Mucosa of rectum (tissue), 2 donors: ENCODE measurements at regions not wholly inside any gene's neighbourhood (a gene's known extent, or its start where the extent isn't known, plus 50 kb on each side); places are given as distances from the start of the nearest gene placed in this dataset.

Experiments used
- H3K27ac ChIP-seq, 2 donors: one replicate each; pipeline ENCODE4 v1.7.0; 2013; ENCODE audit warnings: inconsistent platforms in 2 of 2, low read depth in 2 of 2, low read length in 2 of 2
- H3K27me3 ChIP-seq, 2 donors: one replicate each; pipeline ENCODE4 v1.7.0; 2013; ENCODE audit warnings: low read length in 2 of 2; ENCODE audit not compliant: control insufficient read depth in 2 of 2, insufficient read depth in 2 of 2
- H3K36me3 ChIP-seq, 2 donors: one replicate each; pipeline ENCODE4 v1.7.0; 2013; ENCODE audit warnings: low read length in 2 of 2; ENCODE audit not compliant: control insufficient read depth in 2 of 2, insufficient read depth in 2 of 2
- H3K4me1 ChIP-seq, 2 donors: one replicate each; pipeline ENCODE4 v1.7.0; 2013; ENCODE audit warnings: low read length in 2 of 2, mild to moderate bottlenecking in 1 of 2; ENCODE audit not compliant: control insufficient read depth in 2 of 2, insufficient read depth in 2 of 2
- H3K4me3 ChIP-seq, 2 donors: one replicate each; pipeline ENCODE4 v1.7.0; 2013; ENCODE audit warnings: low read length in 2 of 2
- H3K9ac ChIP-seq, 2 donors: one replicate each; pipeline ENCODE4 v1.7.0; 2013; ENCODE audit warnings: low read length in 2 of 2, low read depth in 1 of 2, mild to moderate bottlenecking in 1 of 2
- H3K9me3 ChIP-seq, 2 donors: one replicate each; pipeline ENCODE4 v1.7.0; 2013; ENCODE audit warnings: low read length in 2 of 2; ENCODE audit not compliant: control insufficient read depth in 2 of 2
- donor health status: healthy.
- donor health status: Normal muscosa, but diverticular disease.

- Histone ChIP-seq H3K27me3 (no peaks in the 10 kb centered on the region), H3K4me3 (no peak overlapping the region), H3K36me3 (no peaks in the 10 kb centered on the region), H3K9ac (no peak overlapping the region), H3K27ac (no peak overlapping the region), H3K9me3 (no peaks in the 10 kb centered on the region), H3K4me1 (no peaks in the 10 kb centered on the region)
Observed at GRCh38 chr2:104786821-104787220, 67.1 kb upstream of the POU3F3 start.

- H3K27me3 ChIP-seq, result no peaks in the 10 kb centered on the region
- H3K36me3 ChIP-seq, result no peaks in the 10 kb centered on the region
- no peak overlapping the region for H3K9ac ChIP-seq
- H3K27ac ChIP-seq, result no peak overlapping the region
- no peaks in the 10 kb centered on the region for H3K4me1 ChIP-seq
- H3K4me3 ChIP-seq, result no peak overlapping the region
- H3K9me3 ChIP-seq, result no peaks in the 10 kb centered on the region
Observed at GRCh38 chr2:104787298-104788065, 66.4 kb upstream of the POU3F3 start.

GRCh38 chr2:104788742-104789455 lies 65.0 kb upstream of the POU3F3 start:
- H3K9ac ChIP-seq, result no peak overlapping the region
- no peak overlapping the region for H3K4me3 ChIP-seq
- no peaks in the 10 kb centered on the region for H3K4me1 ChIP-seq
- no peak overlapping the region for H3K27ac ChIP-seq
- H3K27me3 ChIP-seq, result no peaks in the 10 kb centered on the region
- no peaks in the 10 kb centered on the region for H3K9me3 ChIP-seq
- H3K36me3 ChIP-seq, result no peaks in the 10 kb centered on the region

GRCh38 chr2:104790100-104790811 lies 63.7 kb upstream of the POU3F3 start:
- Histone ChIP-seq H3K4me1 (no peaks in the 10 kb centered on the region), H3K36me3 (no peaks in the 10 kb centered on the region), H3K4me3 (no peak overlapping the region), H3K27ac (no peak overlapping the region), H3K27me3 (no peaks in the 10 kb centered on the region), H3K9me3 (no peaks in the 10 kb centered on the region), H3K9ac (no peak overlapping the region)

GRCh38 chr2:104790901-104791495 lies 62.9 kb upstream of the POU3F3 start:
- Histone ChIP-seq H3K36me3 (no peaks in the 10 kb centered on the region), H3K27ac (no peak overlapping the region), H3K27me3 (no peaks in the 10 kb centered on the region), H3K9ac (no peak overlapping the region), H3K4me3 (no peak overlapping the region), H3K9me3 (no peaks in the 10 kb centered on the region), H3K4me1 (no peaks in the 10 kb centered on the region)

GRCh38 chr2:104793966-104794365 lies 59.9 kb upstream of the POU3F3 start:
- Histone ChIP-seq H3K27ac (no peak overlapping the region), H3K4me1 (no peaks in the 10 kb centered on the region)

GRCh38 chr2:104794441-104794840 lies 59.5 kb upstream of the POU3F3 start:
- no peaks in the 10 kb centered on the region for H3K4me1 ChIP-seq
- H3K27ac ChIP-seq, result no peak overlapping the region
- no peaks in the 10 kb centered on the region for H3K36me3 ChIP-seq
- H3K9ac ChIP-seq, result no peak overlapping the region
- H3K27me3 ChIP-seq, result no peaks in the 10 kb centered on the region
- no peak overlapping the region for H3K4me3 ChIP-seq
- no peaks in the 10 kb centered on the region for H3K9me3 ChIP-seq

More at GRCh38 chr2:104793966-104794365, 59.9 kb upstream of the POU3F3 start:
- Histone ChIP-seq H3K9me3 (no peaks in the 10 kb centered on the region), H3K36me3 (no peaks in the 10 kb centered on the region), H3K4me3 (no peak overlapping the region), H3K9ac (no peak overlapping the region), H3K27me3 (no peaks in the 10 kb centered on the region)
